H1 (cell line): ENCODE measurements at regions not wholly inside any gene's neighbourhood (a gene's known extent, or its start where the extent isn't known, plus 50 kb on each side); places are given as distances from the start of the nearest gene placed in this dataset.

Experiments used
- CTCF ChIA-PET: fragments of 300-600 bp; sonication (Branson Sonifier 250); formaldehyde crosslinking; loops from one replicate; lab custom pipeline; 2021; ENCODE audit not compliant: partially characterized antibody; lab: Charles Lee
- POLR2A ChIA-PET: fragments of 300-600 bp; sonication (Branson Sonifier 250); formaldehyde crosslinking; loops from one replicate; lab custom pipeline; 2021; ENCODE audit warnings: inconsistent platforms; ENCODE audit not compliant: partially characterized antibody; lab: Charles Lee
- DNase-seq, 2 experiments: peaks; one replicate each; pipeline versions ENCODE4 v3.0.0 to v3.0.0-alpha.2; 2010 to 2022; ENCODE audit warnings: low spot score in 2 of 2, low read depth in 1 of 2, mixed read lengths in 1 of 2
- FAIRE-seq: peaks from 2 replicates; lab custom pipeline; 2011; peaks lifted over from hg19 to GRCh38; lab: Jason Lieb, UNC
- H2AFZ ChIP-seq: 2 replicates; pipeline ENCODE4 v1.8.1; 2012; ENCODE audit warnings: low read length, inconsistent platforms
- H2AK5ac ChIP-seq: 2 replicates; pipeline ENCODE4 v1.6.1; 2013; ENCODE audit warnings: low read depth, low read length
- H2BK120ac ChIP-seq: replicated peaks from 2 replicates; pipeline ENCODE3; 2013; ENCODE audit warnings: low read depth, low read length, inconsistent platforms
- H2BK12ac ChIP-seq: 2 replicates; pipeline ENCODE4 v1.6.1; 2013; ENCODE audit warnings: low read depth, low read length
- H2BK15ac ChIP-seq: 2 replicates; pipeline ENCODE4 v1.6.1; 2013; ENCODE audit warnings: low read length
- H2BK20ac ChIP-seq: 2 replicates; pipeline ENCODE4 v1.6.1; 2013; ENCODE audit warnings: low read length
- H2BK5ac ChIP-seq: 2 replicates; pipeline ENCODE4 v1.6.1; 2013; ENCODE audit warnings: low read depth, low read length
- H3K14ac ChIP-seq: 2 replicates; pipeline ENCODE4 v1.6.1; 2013; ENCODE audit warnings: inconsistent platforms; ENCODE audit not compliant: insufficient read length
- H3K18ac ChIP-seq: 2 replicates; pipeline ENCODE4 v1.6.1; 2013; ENCODE audit warnings: low read length; ENCODE audit errors: extremely low read depth
- H3K23ac ChIP-seq: 2 replicates; pipeline ENCODE4 v1.6.1; 2013; ENCODE audit warnings: inconsistent platforms; ENCODE audit not compliant: insufficient read length
- H3K23me2 ChIP-seq: 2 replicates; pipeline ENCODE4 v1.6.1; 2013; ENCODE audit warnings: low read depth, low read length
- H3K27ac ChIP-seq: 2 replicates; pipeline ENCODE4 v1.6.1; 2011; ENCODE audit warnings: low read depth, low read length, inconsistent platforms
- H3K27me3 ChIP-seq, 4 experiments: replicated peaks in 1 of 4; 1 replicate in 1 of 4; 2 replicates in 3 of 4; pipeline versions ENCODE4 v1.6.1 to v1.8.1; 2011 to 2013; ENCODE audit warnings: low read length in 3 of 4, mild to moderate bottlenecking in 3 of 4, inconsistent platforms in 2 of 4, mixed read lengths in 2 of 4, moderate library complexity in 1 of 4; ENCODE audit not compliant: control insufficient read depth in 3 of 4, insufficient read depth in 3 of 4; ENCODE audit errors: extremely low read depth in 1 of 4
- H3K36me3 ChIP-seq, 4 experiments: 2 replicates each; pipeline versions ENCODE4 v1.6.1 to v1.8.1; 2011 to 2013; ENCODE audit warnings: mild to moderate bottlenecking in 4 of 4, low read length in 3 of 4, moderate library complexity in 2 of 4, control low read depth in 1 of 4, inconsistent platforms in 1 of 4; ENCODE audit not compliant: insufficient read depth in 4 of 4, control insufficient read depth in 2 of 4
- H3K4ac ChIP-seq: replicated peaks from 2 replicates; pipeline ENCODE3; 2013; ENCODE audit warnings: low read length, low read depth, mixed read lengths, inconsistent platforms; ENCODE audit not compliant: insufficient read length
- H3K4me1 ChIP-seq, 4 experiments: replicated peaks in 1 of 4; 1 replicate in 1 of 4; 2 replicates in 3 of 4; pipeline versions ENCODE4 v1.6.1 to v1.8.1; 2011 to 2013; ENCODE audit warnings: low read length in 3 of 4, inconsistent platforms in 2 of 4, mixed read lengths in 1 of 4; ENCODE audit not compliant: insufficient read depth in 4 of 4, control insufficient read depth in 3 of 4
- H3K4me2 ChIP-seq, 2 experiments: 2 replicates each; pipeline versions ENCODE4 v1.6.1 to v1.8.1; 2011 to 2013; ENCODE audit warnings: low read depth in 2 of 2, low read length in 2 of 2, control low read depth in 1 of 2, inconsistent platforms in 1 of 2, mild to moderate bottlenecking in 1 of 2; ENCODE audit not compliant: insufficient read depth in 1 of 2
- H3K4me3 ChIP-seq, 4 experiments: fragments of 200-600, 300-600 bp in 1 of 4; sonication (generic), shearing (Covaris generic), sonication (Bioruptor Twin) in 1 of 4; 2 replicates each; pipeline versions ENCODE4 v1.5.1 to v1.8.1; 2011 to 2016; ENCODE audit warnings: low read length in 4 of 4, low read depth in 3 of 4, control low read depth in 2 of 4, inconsistent platforms in 2 of 4, mild to moderate bottlenecking in 2 of 4, mixed read lengths in 1 of 4, moderate library complexity in 1 of 4; ENCODE audit not compliant: insufficient read depth in 2 of 4; ENCODE audit errors: extremely low read depth in 1 of 4
- H3K56ac ChIP-seq: replicated peaks from 2 replicates; pipeline ENCODE3; 2013; ENCODE audit warnings: low read depth, mild to moderate bottlenecking, mixed read lengths, low read length, inconsistent platforms; ENCODE audit not compliant: insufficient read length
- H3K79me1 ChIP-seq: 2 replicates; pipeline ENCODE4 v1.6.1; 2013; ENCODE audit warnings: low read depth, low read length, control low read depth
- H3K79me2 ChIP-seq, 2 experiments: 2 replicates each; pipeline versions ENCODE4 v1.6.1 to v1.8.1; 2012 to 2013; ENCODE audit warnings: low read length in 2 of 2, mild to moderate bottlenecking in 2 of 2, inconsistent platforms in 1 of 2; ENCODE audit not compliant: insufficient read depth in 2 of 2, control insufficient read depth in 1 of 2
- H3K9ac ChIP-seq, 4 experiments: replicated peaks in 1 of 4; 1 replicate in 1 of 4; 2 replicates in 3 of 4; pipeline versions ENCODE4 v1.6.1 to v1.8.1; 2011 to 2013; ENCODE audit warnings: low read depth in 3 of 4, low read length in 3 of 4, control low read depth in 2 of 4, mild to moderate bottlenecking in 2 of 4, moderate library complexity in 2 of 4, inconsistent platforms in 1 of 4; ENCODE audit errors: extremely low read depth in 1 of 4
- H3K9me3 ChIP-seq, 2 experiments: 2 replicates each; pipeline versions ENCODE4 v1.6.1 to v1.8.1; 2012 to 2013; ENCODE audit warnings: mild to moderate bottlenecking in 2 of 2, moderate library complexity in 2 of 2, control low read depth in 1 of 2, inconsistent platforms in 1 of 2, low read depth in 1 of 2, low read length in 1 of 2, mixed read lengths in 1 of 2; ENCODE audit not compliant: insufficient read depth in 2 of 2
- H4K20me1 ChIP-seq, 2 experiments: replicated peaks in 1 of 2; 2 replicates each; pipeline versions ENCODE3 to v1.8.1; 2011 to 2013; ENCODE audit warnings: inconsistent platforms in 2 of 2, low read length in 2 of 2, mild to moderate bottlenecking in 1 of 2; ENCODE audit not compliant: insufficient read depth in 2 of 2, control insufficient read depth in 1 of 2
- H4K5ac ChIP-seq: 2 replicates; pipeline ENCODE4 v1.6.1; 2013; ENCODE audit warnings: low read length, low read depth, mixed read lengths, inconsistent platforms; ENCODE audit not compliant: insufficient read length
- H4K8ac ChIP-seq: 2 replicates; pipeline ENCODE4 v1.8.0; 2013; ENCODE audit warnings: mild to moderate bottlenecking, moderate library complexity, low read length, inconsistent platforms; ENCODE audit not compliant: insufficient read depth; ENCODE audit errors: extremely low read depth
- H4K91ac ChIP-seq: replicated peaks from 2 replicates; pipeline ENCODE3; 2013; ENCODE audit warnings: low read length, mixed read lengths, inconsistent platforms; ENCODE audit not compliant: insufficient read length
- ASH2L ChIP-seq: fragments of 200-600, 300-600 bp; sonication (generic); IDR thresholded peaks from one replicate; pipeline ENCODE4 v1.7.1; 2017; ENCODE audit warnings: low read length
- ATF3 ChIP-seq: IDR thresholded peaks from 2 replicates; pipeline ENCODE4 v1.6.1; 2011; ENCODE audit warnings: low read depth, mild to moderate bottlenecking, low read length; ENCODE audit not compliant: insufficient read depth
- CTCF ChIP-seq, 3 experiments: IDR thresholded peaks; 1 replicate in 2 of 3; 2 replicates in 1 of 3; pipeline versions ENCODE4 v1.5.1 to v1.6.1; 2011; ENCODE audit warnings: low read length in 3 of 3, mild to moderate bottlenecking in 3 of 3, inconsistent platforms in 2 of 3, low read depth in 1 of 3, moderate library complexity in 1 of 3; ENCODE audit not compliant: insufficient read depth in 1 of 3; ENCODE audit errors: control extremely low read depth in 1 of 3
- MAFK ChIP-seq: IDR thresholded peaks from 2 replicates; pipeline ENCODE4 v1.6.1; 2012; ENCODE audit warnings: low read depth, mild to moderate bottlenecking, improper control_type of control experiment, low read length
- POLR2A ChIP-seq, 2 experiments: IDR thresholded peaks; 1 replicate in 1 of 2; 2 replicates in 1 of 2; pipeline ENCODE4 v1.6.1; 2011; ENCODE audit warnings: low read depth in 2 of 2, low read length in 2 of 2, mild to moderate bottlenecking in 2 of 2; ENCODE audit errors: control extremely low read depth in 1 of 2
- POLR2AphosphoS5 ChIP-seq: IDR thresholded peaks from 2 replicates; pipeline ENCODE4 v1.6.1; 2011; ENCODE audit warnings: low read depth, low read length
- RXRA ChIP-seq: IDR thresholded peaks from 2 replicates; pipeline ENCODE4 v1.6.1; 2011; ENCODE audit warnings: low read depth, mild to moderate bottlenecking, low read length, moderate library complexity; ENCODE audit not compliant: insufficient read depth
- SAP30 ChIP-seq: fragments of 300-600 bp; sonication (generic); IDR thresholded peaks from 2 replicates; pipeline ENCODE4 v1.7.1; 2012; ENCODE audit warnings: low read length, moderate library complexity, mild to moderate bottlenecking, inconsistent platforms; ENCODE audit not compliant: insufficient read depth, insufficient replicate concordance
- SIRT6 ChIP-seq: IDR thresholded peaks from one replicate; pipeline ENCODE4 v1.7.1; 2012; ENCODE audit warnings: low read length, inconsistent platforms
- SP4 ChIP-seq: IDR thresholded peaks from 2 replicates; pipeline ENCODE4 v1.6.1; 2012; ENCODE audit warnings: low read length, inconsistent platforms
- TCF12 ChIP-seq: IDR thresholded peaks from 2 replicates; pipeline ENCODE4 v1.6.1; 2011; ENCODE audit warnings: low read depth, mild to moderate bottlenecking, low read length
- YY1 ChIP-seq: IDR thresholded peaks from 2 replicates; pipeline ENCODE4 v1.6.1; 2011; ENCODE audit warnings: low read depth, mild to moderate bottlenecking, low read length
- WGBS, 2 experiments: shearing (Covaris generic) in 1 of 2; methylation state at CpG; one replicate each; pipeline versions ENCODE4 v1.1.6 to v1.1.7; 2013 to 2015; ENCODE audit warnings: low lambda C conversion rate in 2 of 2, mixed read lengths in 2 of 2, inconsistent platforms in 1 of 2, low coverage in 1 of 2, missing lambda C conversion rate in 1 of 2; ENCODE audit not compliant: insufficient replicate concordance in 2 of 2, insufficient coverage in 1 of 2, insufficient read length in 1 of 2; ENCODE audit errors: extremely low coverage in 1 of 2, missing lambda C conversion rate in 1 of 2; 5-methylcytosine and 5-hydroxymethylcytosine counted together

GRCh38 chr5:117315170-117315569 lies 740.5 kb upstream of the SEMA6A start:
- FAIRE-seq: no peak
- H2BK5ac ChIP-seq: no peak overlapping the region

More at GRCh38 chr5:117315170-117315569, 740.5 kb upstream of the SEMA6A start:
- no peak overlapping the region for H3K23ac ChIP-seq
- no peaks in the 10 kb centered on the region for H3K9me3 ChIP-seq
- DNase-seq: no peak
- POLR2A ChIA-PET: no interaction called here
- no peak overlapping the region for H2BK120ac ChIP-seq
- no peaks in the 10 kb centered on the region for H3K79me2 ChIP-seq
- H3K36me3 ChIP-seq: no peaks in the 10 kb centered on the region
- no peak overlapping the region for H4K5ac ChIP-seq
- H3K9ac ChIP-seq: no peak overlapping the region
- no peak overlapping the region for H2BK20ac ChIP-seq
- H3K56ac ChIP-seq: no peak overlapping the region
- no peak overlapping the region for H4K8ac ChIP-seq
- TF ChIP-seq SP4 (no peak), POLR2A (IDR thresholded peaks at IDR 0.05; ENCODE audit: control extremely low read depth in 1 of 2, low read depth in 2 of 2, low read length in 2 of 2) (no peak), SAP30 (no peak), ATF3 (no peak), YY1 (no peak), POLR2AphosphoS5 (no peak), SIRT6 (no peak), RXRA (no peak), ASH2L (no peak), TCF12 (no peak), CTCF (IDR thresholded peaks at IDR 0.05; ENCODE audit: control extremely low read depth in 1 of 3, insufficient read depth in 1 of 3, low read depth in 1 of 3, low read length in 3 of 3) (no peak), MAFK (no peak)
- WGBS, 2 experiments: 82% methylated on average over 4 of the region's 4 CpGs; no CpG with 5 or more reads in 1 of the 2 experiments
- H3K18ac ChIP-seq: no peak overlapping the region
- no peak overlapping the region for H3K4me2 ChIP-seq
- H4K91ac ChIP-seq: no peak overlapping the region
- no peaks in the 10 kb centered on the region for H4K20me1 ChIP-seq
- H3K14ac ChIP-seq: no peak overlapping the region
- H2BK12ac ChIP-seq: no peak overlapping the region
- H2BK15ac ChIP-seq: no peak overlapping the region
- no peak overlapping the region for H2AK5ac ChIP-seq
- no peaks in the 10 kb centered on the region for H3K79me1 ChIP-seq
- H3K27me3 ChIP-seq: no peaks in the 10 kb centered on the region
- no peak overlapping the region for H3K4me3 ChIP-seq
- no peaks in the 10 kb centered on the region for H3K4me1 ChIP-seq
- no peak overlapping the region for H3K4ac ChIP-seq
- CTCF ChIA-PET: no interaction called here
- no peak overlapping the region for H2AFZ ChIP-seq
- H3K27ac ChIP-seq: no peak overlapping the region
- no peaks in the 10 kb centered on the region for H3K23me2 ChIP-seq
